HG03558 (cell line): ENCODE measurements at regions not wholly inside any gene's neighbourhood (a gene's known extent, or its start where the extent isn't known, plus 50 kb on each side); places are given as distances from the start of the nearest gene placed in this dataset.
"Not testable (repeated sequence)": the region's sequence is repeated elsewhere in the genome, so short reads cannot be mapped to it uniquely, and the experiment has no call there.

ENCODE experiments used
- ATAC-seq: cut with Tn5 transposase; IDR thresholded peaks from one replicate; pipeline ENCODE4 v1.9.1; 2021; ENCODE audit warnings: moderate number of reproducible peaks; ENCODE audit not compliant: unreplicated experiment; ENCODE audit errors: extremely low read depth

GRCh38 chr5:130964231-130965202 lies 200.5 kb downstream of the HINT1 start:
- no peak for ATAC-seq

GRCh38 chr5:130963798-130964197 lies 201.3 kb downstream of the HINT1 start:
- no peak for ATAC-seq

GRCh38 chr5:130957151-130957550 lies 207.9 kb downstream of the HINT1 start:
- ATAC-seq: no peak

DNA sequence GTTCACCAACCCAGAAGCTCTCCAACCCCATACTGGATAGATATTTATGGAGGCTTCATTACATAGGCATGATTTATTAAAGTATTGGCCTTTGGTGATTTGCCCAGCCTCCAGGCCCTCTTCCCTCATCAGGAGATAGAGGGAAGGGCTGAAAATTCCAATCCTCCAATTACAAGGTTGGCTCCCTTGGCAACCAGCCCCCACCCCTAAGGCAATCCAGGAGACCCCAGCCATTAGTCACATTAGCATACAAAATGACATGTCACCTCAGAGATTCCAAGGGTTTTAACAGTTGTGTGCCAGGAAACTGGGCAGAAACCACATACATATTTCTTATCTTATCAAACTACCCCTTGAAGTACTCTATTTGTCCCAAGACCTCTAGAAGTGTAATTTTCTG lies 210.0 kb downstream of the HINT1 start:
- ATAC-seq: no peak

DNA sequence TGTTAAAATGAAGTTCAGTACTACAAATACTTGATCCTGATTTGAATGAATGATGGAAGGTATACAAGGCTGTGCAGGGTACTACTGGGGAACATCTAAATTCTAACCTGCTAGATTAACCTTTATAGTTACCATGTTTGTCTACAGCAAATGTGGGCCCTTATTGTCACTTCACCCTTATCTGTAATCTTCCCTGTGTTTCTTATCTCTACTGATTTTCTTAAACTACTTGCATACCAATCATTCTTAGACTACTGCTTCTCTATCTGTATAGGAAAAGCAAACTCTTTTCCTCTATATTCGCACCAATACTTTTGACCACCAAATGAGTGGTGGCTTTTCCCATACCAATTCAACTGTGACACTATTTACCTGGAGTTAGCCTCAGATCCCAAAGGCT lies 210.7 kb downstream of the HINT1 start:
- no peak for ATAC-seq

- no peak for ATAC-seq
Observed at GRCh38 chr5:130939059-130939458, 226.0 kb downstream of the HINT1 start.

DNA sequence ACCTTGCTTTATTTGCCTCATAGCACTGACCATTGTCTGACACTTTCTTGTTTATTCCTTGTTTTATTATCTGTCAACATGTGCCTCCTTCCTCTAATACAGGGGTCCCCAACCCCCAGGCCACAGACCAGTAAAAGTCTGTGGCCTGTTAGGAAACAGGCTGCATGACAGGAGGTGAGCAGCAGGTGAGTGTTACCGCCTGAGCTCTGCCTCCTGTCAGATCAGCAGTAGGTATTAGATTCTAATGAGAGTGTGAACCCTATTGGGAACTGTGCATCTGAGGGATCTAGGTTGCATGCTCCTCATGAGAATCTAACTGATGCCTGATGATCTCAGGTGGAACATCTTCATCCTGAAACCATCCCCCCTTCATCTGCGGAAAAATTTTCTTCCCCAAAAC lies 228.0 kb downstream of the HINT1 start:
- ATAC-seq: no peak

DNA sequence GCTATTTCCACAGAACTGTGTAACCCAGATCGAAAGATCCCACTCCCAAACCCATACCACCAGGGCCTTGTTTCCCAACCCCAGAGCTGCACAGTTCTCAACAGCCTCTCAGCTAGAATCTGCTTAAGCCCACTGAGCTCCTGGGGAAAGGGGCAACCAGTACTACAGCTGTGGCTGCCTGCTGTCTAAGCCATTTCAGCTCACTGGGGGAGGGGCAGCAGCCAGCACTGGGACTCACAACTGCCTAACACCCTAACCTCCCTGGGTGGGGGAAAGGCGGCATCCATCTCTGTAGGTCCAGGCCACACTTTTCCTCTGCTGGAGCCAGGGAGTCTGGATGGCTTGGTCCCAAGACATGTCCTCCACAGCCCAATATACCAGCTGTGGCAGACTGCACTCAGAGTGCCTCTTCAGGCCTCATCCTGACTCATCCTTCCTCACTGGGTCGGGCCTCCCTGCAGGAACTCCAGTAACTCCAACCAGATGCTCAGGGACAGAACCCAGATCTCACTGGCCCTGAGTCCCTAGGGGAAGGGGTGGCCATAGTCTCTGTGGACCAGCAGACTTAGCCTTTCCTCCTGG lies 241.4 kb downstream of the HINT1 start:
- ATAC-seq: no peak

DNA sequence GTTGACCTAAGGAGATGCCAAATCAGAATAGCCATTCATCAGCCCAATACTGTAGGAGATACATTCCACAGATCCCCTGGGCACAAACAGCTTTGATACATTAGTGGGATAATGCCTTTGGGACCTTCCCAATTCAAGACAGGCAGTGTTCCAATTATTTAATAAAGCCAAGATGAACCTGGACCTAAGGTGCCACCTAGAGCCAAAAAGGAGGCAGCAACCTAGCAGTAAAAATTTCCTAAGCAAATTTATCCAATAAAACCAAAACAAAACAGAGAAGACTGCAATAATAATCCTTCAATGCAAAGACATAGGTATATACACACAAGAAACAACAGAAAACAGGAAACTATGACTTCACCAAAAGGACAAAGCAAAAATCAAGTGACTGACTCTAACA lies 253.0 kb downstream of the HINT1 start:
- ATAC-seq: no peak

- no peak for ATAC-seq
Observed at GRCh38 chr5:130908186-130908585, 256.9 kb downstream of the HINT1 start.

DNA sequence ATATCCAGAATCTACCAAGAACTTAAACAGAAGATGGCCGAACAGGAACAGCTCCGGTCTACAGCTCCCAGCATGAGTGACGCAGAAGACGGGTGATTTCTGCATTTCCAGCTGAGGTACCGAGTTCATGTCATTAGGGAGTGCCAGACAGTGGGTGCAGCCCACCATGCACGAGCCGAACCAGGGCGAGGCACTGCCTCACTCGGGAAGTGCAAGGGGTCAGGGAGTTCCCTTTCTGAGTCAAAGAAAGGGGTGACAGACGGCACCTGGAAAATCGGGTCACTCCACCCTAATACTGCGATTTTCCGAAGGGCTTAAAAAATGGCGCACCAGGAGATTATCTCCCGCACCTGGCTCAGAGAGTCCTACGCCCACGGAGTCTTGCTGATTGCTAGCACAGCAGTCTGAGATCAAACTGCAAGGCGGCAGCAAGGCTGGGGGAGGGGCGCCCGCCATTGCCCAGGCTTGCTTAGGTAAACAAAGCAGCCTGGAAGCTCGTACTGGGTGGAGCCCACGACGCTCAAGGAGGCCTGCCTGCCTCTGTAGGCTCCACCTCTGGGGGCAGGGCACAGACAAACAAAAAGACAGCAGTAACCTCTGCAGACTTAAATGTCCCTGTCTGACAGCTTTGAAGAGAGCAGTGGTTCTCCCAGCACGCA lies 267.4 kb downstream of the HINT1 start:
- ATAC-seq: not testable (repeated sequence)

- ATAC-seq: not testable (repeated sequence)
Observed at GRCh38 chr5:130897181-130897536, 267.9 kb downstream of the HINT1 start.

DNA sequence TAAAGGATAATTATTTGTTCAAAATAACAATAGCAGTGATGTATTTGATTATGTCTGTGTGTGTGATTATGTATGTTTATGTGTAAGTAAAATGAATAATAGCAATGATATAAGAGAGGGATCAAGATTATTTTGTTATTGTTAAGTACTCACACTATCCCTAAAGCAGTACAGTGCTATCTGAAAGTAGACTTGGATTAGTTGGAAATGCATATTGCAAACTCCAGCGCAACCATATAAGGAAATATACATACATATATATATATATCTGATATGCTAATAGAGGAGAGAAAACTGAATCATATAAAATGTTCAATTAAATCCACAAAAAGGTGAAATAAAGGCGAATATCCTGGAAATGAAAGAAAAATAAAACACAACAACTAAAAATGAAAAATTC lies 268.4 kb downstream of the HINT1 start:
- no peak for ATAC-seq

- no peak for ATAC-seq
Observed at GRCh38 chr5:130893006-130893405, 272.1 kb downstream of the HINT1 start.

GRCh38 chr5:130890610-130891009 lies 274.4 kb downstream of the HINT1 start:
- no peak for ATAC-seq

DNA sequence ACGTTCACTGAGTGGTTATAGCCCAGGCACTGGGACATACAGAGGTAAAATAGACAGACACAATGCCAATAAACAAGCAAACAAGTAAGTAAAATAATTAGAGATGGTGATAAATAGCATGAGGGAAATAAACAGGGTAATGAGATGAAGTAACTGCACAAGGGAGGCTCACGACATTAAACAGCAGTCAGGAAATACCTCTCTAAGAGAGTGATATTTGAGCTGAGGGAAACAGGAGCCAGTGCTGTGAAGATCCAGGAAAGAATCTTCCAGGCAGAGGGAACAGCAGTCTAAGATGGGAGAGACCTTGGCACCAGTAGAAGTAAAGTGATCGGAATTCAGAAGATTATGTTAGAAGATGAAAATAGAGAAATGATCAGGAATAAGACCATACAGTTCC lies 279.4 kb downstream of the HINT1 start:
- no peak for ATAC-seq

DNA sequence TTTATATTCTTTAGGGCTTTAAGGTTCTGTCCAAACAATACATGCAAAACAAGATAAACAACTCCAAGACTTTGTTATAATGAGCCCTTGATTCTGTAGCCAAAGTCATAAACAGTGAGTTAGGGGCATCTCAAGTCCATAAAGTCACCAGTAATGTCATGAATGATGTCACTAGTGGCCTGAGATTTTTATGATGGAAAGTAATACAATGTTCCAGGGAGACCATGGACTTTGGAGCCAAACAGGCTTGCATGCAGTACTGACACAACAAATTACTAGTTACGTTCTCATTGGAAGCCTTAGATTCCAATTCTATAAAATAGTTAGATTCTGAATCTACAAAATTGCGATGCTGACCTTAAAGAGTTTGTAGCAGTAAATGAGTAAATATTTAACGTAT lies 280.0 kb downstream of the HINT1 start:
- ATAC-seq: no peak

GRCh38 chr5:130884023-130884422 lies 281.0 kb downstream of the HINT1 start:
- no peak for ATAC-seq

DNA sequence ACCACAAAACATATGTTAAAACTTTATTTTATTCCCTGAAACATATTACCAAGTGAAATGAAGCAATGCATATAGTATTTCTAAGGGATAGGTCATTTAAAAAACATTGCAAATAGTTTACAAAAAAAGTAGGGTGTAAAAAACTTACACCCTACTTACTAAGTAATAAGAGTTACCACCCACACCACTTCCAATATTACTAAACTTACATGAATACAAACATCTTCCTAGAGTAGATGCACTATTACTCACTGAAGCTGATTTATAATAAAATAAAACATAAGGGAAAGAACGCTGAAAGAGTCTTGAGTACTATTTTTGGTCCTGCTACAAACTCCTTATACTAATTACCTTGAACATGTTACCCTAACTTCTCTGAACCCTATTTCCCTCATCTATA lies 289.4 kb downstream of the HINT1 start:
- no peak for ATAC-seq

GRCh38 chr5:130874861-130875417 lies 290.1 kb downstream of the HINT1 start:
- no peak for ATAC-seq
